Right ventricle myocardium superior (tissue), 1 donor: ENCODE measurements at regions not wholly inside any gene's neighbourhood (a gene's known extent, or its start where the extent isn't known, plus 50 kb on each side); places are given as distances from the start of the nearest gene placed in this dataset.
"Not testable (repeated sequence)": the region's sequence is repeated elsewhere in the genome, so short reads cannot be mapped to it uniquely, and the experiment has no call there.

Source experiments
- ATAC-seq: fragments of 200-7000 bp; cut with Tn5 transposase; one replicate; pipeline ENCODE4 v1.9.1; 2020; ENCODE audit warnings: mild to moderate bottlenecking; ENCODE audit not compliant: poor library complexity
- DNase-seq: peaks from one replicate; pipeline ENCODE4 v3.0.0-alpha.2; 2020
- intact Hi-C: fragments of 100-400 bp; cut with DNase I; formaldehyde crosslinking; loops from one replicate; pipeline ENCODE4 v1.11.2; 2022
- donor health status: DM: no; HTN: yes; CAD: no; lungs with severe emphysema.

DNA sequence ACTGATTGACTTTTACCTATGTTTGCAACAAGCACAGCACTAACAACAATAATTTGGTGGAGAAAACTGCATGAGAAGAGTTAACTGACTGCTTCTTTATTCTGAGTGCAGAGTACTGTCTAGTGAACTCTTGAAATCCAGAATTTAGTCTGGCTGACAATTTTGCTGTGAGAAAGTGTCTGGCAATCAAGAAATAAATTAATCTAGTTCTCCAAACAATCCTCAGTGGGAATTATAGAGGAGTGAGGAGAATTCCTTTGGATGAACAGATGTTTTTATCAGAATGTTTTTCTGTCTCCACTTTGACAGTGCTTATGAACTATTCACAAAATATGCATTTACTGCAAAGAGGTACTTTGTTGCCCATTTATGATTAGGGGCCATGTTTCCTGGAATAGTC lies 694.9 kb upstream of the LRRN3 start:
- intact Hi-C loops: no loop called here
- no peak for ATAC-seq
- no peak for DNase-seq

DNA sequence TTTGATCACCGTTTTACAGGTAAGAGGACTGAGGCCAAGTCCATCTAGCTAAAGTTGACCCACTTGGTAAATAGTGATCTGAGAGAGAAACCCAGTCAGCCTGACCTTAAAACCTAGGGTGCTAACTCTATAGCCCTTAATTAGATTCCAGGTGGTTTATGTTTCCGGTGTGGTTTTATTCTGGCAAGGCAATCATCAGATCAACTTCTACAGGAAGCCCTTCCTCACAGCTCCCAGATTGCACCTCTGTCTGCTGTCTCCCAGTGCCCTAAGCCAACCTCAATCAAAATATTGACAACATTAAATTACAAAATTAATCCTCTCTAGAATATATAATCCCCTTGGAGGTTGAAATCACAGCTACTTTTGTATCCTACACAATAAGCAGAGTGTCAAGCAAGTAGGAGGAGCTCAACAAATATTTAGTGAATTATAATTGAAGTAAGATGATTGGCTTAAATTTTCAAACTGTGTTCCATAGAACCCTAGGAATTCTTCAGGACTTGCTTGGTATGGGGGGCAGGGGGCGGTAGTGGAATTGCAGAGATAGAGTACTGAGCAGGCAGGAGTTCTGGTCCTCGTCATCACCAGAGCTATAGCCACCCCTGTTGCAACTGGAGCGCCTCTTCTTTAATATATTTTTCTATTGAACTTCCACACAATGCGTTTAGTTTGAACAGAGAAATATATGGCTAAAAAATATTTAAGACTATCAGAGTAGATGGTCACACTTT lies 692.8 kb upstream of the LRRN3 start:
- intact Hi-C loops: no loop called here
- DNase-seq (no peak), ATAC-seq (no peak)

DNA sequence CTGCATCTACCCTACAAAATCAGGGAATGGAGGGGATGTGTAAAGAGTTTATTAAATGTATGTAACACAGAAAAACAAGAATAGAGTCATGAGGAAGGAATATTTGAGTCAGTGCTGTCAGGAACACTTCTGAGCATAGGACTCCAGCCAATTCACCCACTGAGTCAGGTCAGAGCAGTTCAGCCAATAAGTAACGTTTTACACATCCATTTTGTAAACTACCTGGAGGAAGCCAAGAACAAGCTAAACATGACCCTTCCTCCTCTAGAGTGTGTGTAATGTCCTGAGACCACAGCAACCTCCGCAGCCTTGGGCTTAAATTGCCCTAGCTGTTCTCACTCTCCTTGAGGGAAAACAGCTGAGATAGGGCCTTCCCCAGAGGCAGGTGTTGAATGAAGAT lies 691.5 kb upstream of the LRRN3 start:
- DNase-seq: no peak
- no peak for ATAC-seq
- intact Hi-C loops: no loop called here

DNA sequence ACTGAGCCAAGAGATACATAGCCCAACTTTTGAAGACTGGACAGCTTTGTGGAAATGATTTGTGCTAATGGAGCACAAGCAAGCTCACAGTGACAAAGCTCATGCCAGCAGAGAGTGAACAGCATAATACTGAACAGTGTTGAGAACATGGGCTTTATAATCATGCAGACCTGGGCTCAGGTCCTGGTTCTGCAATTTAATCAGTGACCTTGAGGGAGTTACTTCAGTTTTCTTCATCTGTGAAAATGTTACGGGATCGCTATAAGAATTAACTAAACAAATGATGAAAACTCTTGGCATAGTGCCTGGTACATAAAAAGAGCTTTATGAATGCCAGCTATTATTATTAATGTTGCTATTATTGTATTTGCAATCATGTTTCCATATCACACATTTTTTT lies 690.5 kb upstream of the LRRN3 start:
- no peak for ATAC-seq
- intact Hi-C loops: no loop called here
- DNase-seq: no peak

DNA sequence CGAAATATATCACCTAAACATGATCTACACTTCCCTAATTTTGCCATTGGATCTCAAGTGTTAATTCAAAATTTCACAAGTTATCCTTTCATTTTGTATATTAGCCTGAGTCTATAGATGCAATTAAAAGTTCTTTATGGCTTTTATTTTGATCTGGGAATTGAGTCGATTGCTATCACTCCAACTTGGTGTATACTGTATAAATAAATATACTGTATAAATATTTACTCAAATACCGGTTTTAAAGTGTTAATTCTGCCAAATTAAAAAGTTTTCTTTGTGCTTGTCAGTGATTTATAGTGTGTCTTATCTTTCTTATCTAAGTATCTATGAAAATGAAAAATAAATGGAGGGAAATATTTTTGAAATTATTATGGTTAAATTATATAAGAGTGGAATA lies 683.7 kb upstream of the LRRN3 start:
- DNase-seq (no peak), ATAC-seq (no peak)
- intact Hi-C loops: no loop called here

DNA sequence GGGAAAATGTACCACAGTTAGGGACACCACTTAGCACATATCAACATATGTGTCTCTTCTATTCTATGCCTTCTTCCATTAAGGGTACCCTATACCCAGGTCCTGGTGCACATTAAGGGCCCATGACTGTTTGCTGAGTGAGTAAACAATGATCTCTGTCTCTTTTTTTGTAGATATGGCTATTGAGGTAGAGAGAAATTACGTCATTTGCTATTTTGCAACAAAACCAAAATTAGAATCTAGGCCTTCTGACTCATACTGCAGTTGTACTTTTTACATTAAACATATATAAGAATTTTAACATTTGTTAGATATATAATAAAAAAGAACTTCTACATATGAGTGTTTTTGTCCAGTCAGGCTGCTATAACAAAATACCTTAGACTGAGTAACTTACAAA lies 683.2 kb upstream of the LRRN3 start:
- ATAC-seq: no peak
- intact Hi-C loops: no loop called here

DNA sequence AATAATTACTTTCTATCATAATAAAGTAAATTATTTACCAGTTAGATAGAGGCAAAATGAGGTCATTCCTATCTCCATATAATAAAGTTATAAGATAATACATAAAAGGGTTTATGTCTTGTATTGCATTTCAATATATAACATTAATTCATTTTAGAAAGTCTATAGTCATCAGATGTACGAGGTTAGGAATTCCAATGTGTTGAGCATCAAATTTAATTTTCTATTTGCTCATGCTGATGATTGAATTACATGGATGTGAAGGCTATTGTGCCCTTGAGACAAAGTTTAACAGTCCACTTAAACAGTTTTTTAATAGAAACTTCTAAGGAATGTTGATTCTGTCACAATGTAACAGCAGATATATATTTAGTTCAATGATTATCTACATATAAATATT lies 678.3 kb upstream of the LRRN3 start:
- DNase-seq: no peak
- intact Hi-C loops: no loop called here
- no peak for ATAC-seq

More for the DNA sequence above, 683.2 kb upstream of the LRRN3 start:
- DNase-seq: no peak

DNA sequence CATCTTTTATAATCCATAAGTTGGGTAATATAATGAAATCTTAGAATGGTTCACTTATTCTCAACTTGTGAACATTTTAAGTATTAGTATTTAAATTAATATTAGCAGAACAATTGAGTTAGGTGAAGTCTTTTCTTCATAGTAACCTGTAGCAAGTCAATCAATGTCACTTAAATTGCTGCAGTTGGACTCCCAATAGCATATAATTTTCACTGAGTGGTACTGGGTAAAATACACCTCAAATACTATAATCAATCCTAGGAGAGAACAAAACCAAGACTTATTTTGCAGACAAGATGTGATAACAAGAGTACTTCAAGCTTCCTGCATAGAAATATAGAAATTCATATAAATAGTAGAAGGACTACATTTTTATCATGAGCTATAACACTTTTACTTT lies 677.9 kb upstream of the LRRN3 start:
- DNase-seq (no peak), ATAC-seq (no peak)
- intact Hi-C loops: no loop called here

DNA sequence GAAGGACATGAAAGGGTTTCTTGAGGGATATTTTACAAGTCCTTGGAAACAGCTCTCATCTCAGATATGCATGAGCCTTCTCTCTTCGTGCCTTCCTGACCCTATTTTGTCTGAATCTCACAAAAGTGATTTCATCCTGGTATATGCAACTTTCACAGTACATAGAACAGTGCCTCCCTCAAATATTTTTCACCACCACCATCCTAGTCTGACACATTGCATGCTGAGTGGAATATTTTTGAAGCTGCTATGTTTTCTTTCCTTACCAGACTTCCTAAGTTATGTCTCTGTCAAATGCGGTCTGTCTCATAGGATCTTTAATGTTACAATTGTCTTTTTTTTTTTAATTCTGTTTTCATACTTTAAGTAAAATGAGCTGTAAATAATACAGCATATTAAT lies 673.3 kb upstream of the LRRN3 start:
- DNase-seq (no peak), ATAC-seq (no peak)
- intact Hi-C loops: no loop called here

DNA sequence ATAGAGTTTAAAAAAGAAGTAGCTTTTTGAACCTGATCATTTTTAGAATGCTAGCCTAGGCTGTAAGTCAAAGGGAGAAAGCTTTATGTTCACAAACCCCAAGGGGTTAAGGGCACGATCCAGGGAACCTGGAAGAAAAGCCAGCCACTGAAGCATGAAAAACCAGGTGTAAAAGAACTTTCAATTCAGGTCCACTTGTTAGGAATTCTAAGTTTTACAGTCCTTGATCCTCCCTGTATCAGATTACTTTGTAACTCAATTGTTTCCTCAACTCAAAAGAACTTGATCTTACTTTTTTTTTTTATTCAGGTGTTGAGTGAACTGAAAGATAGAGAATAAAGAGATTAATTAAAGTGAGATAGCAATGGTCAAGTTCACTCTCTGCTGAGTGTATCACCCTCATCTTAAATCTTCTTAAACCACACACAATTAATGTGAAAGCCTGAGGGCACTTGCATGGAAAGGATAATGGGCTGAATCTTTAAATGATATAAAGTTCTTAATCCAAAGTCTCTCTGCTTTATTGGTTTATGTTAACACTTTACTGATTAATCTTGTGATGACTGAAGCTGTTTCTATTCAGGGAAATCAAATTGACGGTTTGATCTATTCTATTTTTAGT lies 672.2 kb upstream of the LRRN3 start:
- intact Hi-C loops: no loop called here
- ATAC-seq (no peak), DNase-seq (no peak)

DNA sequence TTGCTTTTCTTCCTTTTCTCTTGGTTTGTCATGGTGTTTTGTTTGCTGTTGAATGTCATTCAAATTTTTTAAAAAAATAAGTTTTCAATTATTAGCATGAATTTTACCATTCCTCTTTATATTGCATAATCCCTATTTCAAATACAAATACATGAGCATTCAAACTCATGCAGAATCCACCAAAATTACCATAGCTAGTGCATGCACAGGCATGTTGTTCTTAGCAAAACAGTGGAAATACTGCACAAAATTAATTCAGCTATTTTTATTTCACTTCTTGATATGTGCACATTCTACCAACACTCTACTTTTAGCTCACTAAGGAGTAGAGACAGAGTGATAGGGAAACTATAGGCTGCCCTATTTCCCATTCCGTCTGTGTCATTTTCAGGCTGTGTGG lies 670.1 kb upstream of the LRRN3 start:
- DNase-seq: no peak
- no peak for ATAC-seq
- intact Hi-C loops: no loop called here

DNA sequence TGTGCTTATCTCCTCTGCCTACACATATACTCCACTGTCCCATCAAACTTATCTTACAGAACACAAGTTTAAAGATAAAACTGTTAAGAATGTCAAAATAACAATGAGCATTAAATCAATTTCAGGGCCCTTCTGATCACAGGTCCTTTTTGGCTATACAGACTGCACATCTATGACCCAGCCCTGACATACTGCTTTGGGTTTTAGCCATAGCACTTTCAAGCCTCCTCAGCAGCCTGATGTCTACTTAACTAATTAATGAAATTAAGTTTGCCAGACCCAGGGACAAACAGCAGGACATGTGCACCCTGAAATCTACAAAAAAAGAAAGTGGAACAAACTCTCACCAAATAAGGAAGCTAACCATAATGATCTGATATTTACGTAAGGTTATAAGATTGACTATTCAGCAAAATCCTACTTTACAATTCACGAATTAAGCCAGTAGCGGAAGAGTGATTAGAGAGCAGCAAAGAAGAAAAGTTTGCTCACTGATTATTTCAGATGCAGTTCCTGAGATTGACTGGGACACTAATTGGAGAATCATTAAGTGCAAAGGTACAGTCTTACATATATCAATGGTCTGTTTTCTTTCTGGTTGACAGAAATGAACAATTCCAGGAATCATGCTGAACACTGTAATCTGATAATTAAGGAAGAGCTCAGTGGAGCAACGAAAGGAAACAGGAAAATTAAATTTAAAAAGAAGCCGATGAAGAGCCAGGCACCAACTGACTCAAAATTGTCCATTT lies 669.3 kb upstream of the LRRN3 start:
- ATAC-seq (no peak), DNase-seq (no peak)
- intact Hi-C loops: no loop called here

DNA sequence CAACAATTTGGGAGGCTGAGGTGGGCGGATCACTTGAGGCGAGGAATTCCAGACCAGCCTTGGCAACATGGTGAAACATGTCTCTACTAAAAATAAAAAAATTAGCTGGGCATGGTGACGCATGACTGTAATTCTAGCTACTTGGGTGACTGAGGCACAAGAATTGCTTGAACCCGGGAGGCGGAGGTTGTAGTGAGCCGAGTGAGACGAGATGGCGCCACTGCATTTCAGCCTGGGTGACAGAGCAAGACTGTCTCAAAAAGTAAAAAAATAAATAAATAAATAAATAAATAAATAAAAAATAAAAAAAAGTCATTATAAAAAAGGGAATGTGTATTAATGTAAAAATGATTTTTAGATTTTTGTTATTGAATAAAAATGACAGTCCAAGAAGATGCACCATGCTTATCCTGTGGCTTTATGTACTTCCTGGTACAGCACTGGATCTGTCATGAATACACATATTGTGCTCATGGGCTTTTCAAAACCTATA lies 658.8 kb upstream of the LRRN3 start:
- DNase-seq (no peak), ATAC-seq (no peak)
- intact Hi-C loops: no loop called here

DNA sequence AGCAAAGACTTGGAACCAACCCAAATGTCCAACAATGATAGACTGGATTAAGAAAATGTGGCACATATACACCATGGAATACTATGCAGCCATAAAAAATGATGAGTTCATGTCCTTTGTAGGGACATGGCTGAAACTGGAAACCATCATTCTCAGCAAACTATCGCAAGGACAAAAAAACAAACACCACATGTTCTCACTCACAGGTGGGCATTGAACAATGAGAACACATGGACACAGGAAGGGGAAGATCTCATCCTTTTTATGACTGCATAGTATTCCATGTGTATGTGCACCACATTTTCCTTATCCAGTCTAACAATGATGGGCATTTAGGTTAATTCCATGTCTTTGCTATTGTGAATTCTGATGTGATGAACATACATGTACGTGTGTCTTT lies 652.0 kb upstream of the LRRN3 start:
- intact Hi-C loops, ATAC-seq, DNase-seq: not testable (repeated sequence)

DNA sequence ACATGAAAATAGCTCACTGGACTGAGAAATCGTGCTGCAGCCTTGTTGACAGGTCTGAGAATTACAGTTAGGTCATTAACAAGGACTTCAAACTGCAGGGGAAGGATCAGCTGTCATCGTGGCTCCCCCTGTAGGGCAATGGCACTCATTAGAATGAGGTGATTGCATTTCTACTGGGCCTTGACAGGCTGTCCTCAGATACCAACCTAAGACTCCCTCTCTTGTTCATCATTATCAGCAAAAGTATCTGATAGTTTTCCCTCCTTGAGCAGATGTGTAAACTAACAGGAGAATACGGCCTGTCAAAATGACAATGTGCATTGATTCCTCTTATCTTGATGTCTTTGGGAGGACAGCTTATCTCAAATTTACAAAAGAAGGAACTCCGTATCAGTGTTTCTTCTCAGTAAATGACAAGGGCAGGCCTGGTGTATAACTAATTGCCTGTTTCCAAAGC lies 648.5 kb upstream of the LRRN3 start:
- intact Hi-C loops: no loop called here
- ATAC-seq (peak; percentile 62), DNase-seq (no peak)

DNA sequence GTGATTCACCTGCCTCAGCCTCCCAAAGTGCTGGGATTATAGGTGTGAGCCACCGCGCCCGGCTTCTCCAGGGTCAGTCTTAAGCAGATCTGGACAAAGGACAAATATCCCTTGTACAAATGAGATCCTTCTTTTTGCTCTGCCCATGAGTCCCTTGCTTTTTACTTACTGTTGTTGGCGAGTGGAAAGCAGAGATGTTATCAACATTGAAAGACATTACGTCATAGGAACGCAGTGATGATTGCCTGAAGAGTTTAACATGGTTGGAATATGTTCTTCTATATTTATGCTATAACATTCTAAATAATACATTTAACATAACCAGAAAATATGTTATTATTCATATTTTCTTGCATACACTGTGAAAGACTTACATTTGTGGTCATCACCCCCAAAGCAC lies 644.3 kb upstream of the LRRN3 start:
- ATAC-seq (no peak), DNase-seq (no peak)
- intact Hi-C loops: no loop called here

DNA sequence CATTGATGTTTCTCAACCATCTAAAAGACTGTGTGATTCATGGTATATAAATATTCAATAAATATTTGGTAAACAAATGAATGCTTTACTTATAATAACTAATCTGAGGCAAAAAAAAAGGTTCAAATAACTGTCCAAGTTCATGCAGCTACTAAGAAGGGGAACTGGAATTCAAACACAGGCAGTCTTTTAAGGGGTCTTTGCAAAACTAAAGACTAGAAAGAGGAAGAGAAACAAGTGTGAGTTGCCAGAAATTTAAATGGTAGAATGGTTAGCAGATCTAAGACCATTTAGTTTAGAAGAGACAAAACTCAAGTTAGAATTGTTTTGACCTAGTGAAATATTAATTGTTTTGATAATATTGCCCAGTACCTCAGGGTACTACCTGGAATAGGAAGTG lies 642.0 kb upstream of the LRRN3 start:
- intact Hi-C loops: no loop called here
- ATAC-seq (no peak), DNase-seq (no peak)

DNA sequence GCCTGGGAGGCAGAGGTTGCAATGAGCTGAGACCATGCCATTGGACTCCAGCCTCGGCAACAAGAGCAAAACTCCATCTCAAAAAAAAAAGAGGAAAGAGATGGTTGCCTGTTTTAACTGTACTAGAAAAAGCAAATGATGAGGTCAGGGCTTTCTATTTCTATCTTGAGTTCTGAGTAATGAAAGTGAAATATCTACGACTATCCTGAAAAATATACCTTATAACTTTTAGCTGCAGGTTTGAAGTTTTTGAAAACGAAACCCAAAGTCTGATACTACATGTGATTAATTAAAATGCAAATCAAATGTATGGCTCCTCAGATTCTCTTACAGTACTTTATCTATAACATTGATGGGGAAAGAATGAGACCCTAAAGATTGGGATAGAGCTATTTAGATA lies 636.2 kb upstream of the LRRN3 start:
- ATAC-seq (no peak), DNase-seq (no peak)
- intact Hi-C loops: no loop called here

DNA sequence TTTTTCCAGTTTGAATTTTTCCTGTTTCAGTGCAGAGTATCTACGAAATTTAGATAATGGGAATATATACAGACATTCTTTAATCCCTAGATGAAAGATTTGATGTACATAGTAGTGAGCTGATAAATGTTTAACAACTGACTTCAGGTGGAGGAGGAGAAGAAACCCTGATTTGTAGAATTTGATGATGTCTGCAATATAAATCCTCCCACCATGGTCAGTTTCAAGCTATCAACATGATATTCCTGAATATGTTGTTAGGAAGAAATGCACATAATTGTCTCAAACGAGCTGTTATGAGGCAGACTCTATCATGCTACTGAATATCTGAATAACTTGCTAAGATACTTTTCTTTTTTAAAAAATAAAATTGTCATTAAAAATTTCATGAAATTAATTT lies 629.3 kb upstream of the LRRN3 start:
- ATAC-seq (no peak), DNase-seq (no peak)
- intact Hi-C loops: no loop called here

DNA sequence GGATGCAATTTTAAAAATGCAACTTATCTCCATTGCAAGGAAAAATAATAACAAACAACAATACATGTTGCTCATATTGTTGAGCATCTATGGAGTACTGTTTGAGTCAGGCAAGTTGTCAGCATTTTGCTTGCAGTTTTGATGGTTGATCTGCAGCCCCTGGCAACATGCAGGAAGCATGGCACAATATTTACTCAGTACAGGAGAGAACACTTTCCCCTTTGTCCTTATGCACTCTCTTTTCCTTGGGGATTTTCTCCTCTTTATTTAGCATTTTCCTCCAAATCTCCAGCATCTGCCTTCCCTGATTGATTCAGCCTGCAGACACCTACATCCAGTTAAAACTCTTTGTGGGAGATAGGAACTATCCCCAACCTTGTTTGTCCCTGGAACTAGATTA lies 620.5 kb upstream of the LRRN3 start:
- ATAC-seq (no peak), DNase-seq (no peak)
- intact Hi-C loops: no loop called here
